ENCODE measurements at regions not wholly inside any gene's neighbourhood (a gene's known extent, or its start where the extent isn't known, plus 50 kb on each side); places are given as distances from the start of the nearest gene placed in this dataset.

DNA sequence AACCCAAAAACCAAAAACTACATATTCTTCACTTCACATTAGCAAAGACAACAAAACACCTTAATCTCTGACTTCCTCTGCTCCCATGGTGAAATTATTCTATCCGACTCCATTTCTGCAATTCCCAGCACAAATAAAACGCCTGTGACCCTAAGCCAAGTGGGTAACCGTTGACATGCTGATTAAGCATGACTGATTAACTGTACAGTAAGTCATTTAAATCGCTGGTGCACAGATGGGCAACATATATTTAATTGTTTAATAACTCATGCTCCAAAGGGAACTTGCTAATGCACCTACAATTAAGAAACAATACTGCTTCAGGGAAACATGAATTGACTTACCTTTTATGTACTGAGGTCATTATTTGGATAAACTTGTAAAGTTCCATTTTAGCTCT lies 436.7 kb downstream of the KIF2B start:
- Histone ChIP-seq H3K79me2 (ENCODE audit: insufficient read depth, low read length) (no peaks in the 10 kb centered on the region), H3K4me3 (ENCODE audit: low read length, poor library complexity, severe bottlenecking) (no peak overlapping the region), H3F3A (ENCODE audit: low read depth) (no peaks in the 10 kb centered on the region), H3K9me2 (replicated peaks; ENCODE audit: low read depth, low read length) (no peaks in the 10 kb centered on the region), H3K4me2 (ENCODE audit: low read depth, low read length, poor library complexity, severe bottlenecking) (no peak overlapping the region), H3K9me3 (ENCODE audit: insufficient read depth, low read depth, low read length) (no peaks in the 10 kb centered on the region; the same call in 1 of the 2 replicates), H3K27me3 (ENCODE audit: insufficient read depth, low read length, poor library complexity, severe bottlenecking) (no peaks in the 10 kb centered on the region), H3K4me1 (ENCODE audit: insufficient read depth, low read length, poor library complexity, severe bottlenecking) (no peaks in the 10 kb centered on the region), H3K9ac (ENCODE audit: low read depth, low read length, poor library complexity, severe bottlenecking) (no peak overlapping the region), H3K36me3 (ENCODE audit: insufficient read depth, low read length) (no peaks in the 10 kb centered on the region), H4K20me1 (ENCODE audit: insufficient read depth, low read length, poor library complexity, severe bottlenecking) (no peaks in the 10 kb centered on the region), H2AFZ (ENCODE audit: low read length) (no peak overlapping the region)
- TF ChIP-seq, protein P1, sequence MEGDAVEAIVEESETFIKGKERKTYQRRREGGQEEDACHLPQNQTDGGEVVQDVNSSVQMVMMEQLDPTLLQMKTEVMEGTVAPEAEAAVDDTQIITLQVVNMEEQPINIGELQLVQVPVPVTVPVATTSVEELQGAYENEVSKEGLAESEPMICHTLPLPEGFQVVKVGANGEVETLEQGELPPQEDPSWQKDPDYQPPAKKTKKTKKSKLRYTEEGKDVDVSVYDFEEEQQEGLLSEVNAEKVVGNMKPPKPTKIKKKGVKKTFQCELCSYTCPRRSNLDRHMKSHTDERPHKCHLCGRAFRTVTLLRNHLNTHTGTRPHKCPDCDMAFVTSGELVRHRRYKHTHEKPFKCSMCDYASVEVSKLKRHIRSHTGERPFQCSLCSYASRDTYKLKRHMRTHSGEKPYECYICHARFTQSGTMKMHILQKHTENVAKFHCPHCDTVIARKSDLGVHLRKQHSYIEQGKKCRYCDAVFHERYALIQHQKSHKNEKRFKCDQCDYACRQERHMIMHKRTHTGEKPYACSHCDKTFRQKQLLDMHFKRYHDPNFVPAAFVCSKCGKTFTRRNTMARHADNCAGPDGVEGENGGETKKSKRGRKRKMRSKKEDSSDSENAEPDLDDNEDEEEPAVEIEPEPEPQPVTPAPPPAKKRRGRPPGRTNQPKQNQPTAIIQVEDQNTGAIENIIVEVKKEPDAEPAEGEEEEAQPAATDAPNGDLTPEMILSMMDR (conservative IDR thresholded peaks at IDR 0.05; ENCODE audit: low read length), result no peak
- no peak for TF ChIP-seq EZH2phosphoT487 (IDR thresholded peaks at IDR 0.05; ENCODE audit: borderline replicate concordance)

DNA sequence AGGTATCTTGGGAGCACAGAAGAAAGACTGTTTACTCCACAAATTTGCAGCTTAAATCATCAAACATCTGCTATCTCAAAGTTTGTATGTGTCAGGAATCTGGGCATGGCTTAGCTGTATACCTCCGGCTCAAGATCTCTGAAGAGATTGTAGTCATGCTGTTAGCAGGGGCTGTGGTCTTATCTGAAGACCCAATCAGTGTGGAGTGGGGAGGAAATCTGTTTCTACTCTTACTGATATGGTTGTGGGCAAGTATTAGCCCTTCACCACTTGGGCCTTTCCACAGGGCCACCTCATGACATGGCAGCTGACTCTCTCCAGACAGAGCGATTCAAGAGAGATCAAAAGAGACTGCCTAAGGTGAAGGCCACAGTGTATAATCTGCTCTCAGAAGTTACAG lies 438.7 kb downstream of the KIF2B start:
- Histone ChIP-seq H4K20me1 (ENCODE audit: insufficient read depth, low read length, poor library complexity, severe bottlenecking) (no peaks in the 10 kb centered on the region), H3K4me2 (ENCODE audit: low read depth, low read length, poor library complexity, severe bottlenecking) (no peak overlapping the region), H3K4me1 (ENCODE audit: insufficient read depth, low read length, poor library complexity, severe bottlenecking) (no peaks in the 10 kb centered on the region), H3K79me2 (ENCODE audit: insufficient read depth, low read length) (no peaks in the 10 kb centered on the region), H3K9ac (ENCODE audit: low read depth, low read length, poor library complexity, severe bottlenecking) (no peak overlapping the region), H3K36me3 (ENCODE audit: insufficient read depth, low read length) (no peaks in the 10 kb centered on the region), H3F3A (ENCODE audit: low read depth) (no peaks in the 10 kb centered on the region), H2AFZ (ENCODE audit: low read length) (no peak overlapping the region), H3K9me3 (ENCODE audit: insufficient read depth, low read depth, low read length) (no peaks in the 10 kb centered on the region; the same call in 1 of the 2 replicates), H3K4me3 (ENCODE audit: low read length, poor library complexity, severe bottlenecking) (no peak overlapping the region), H3K9me2 (replicated peaks; ENCODE audit: low read depth, low read length) (no peaks in the 10 kb centered on the region), H3K27me3 (ENCODE audit: insufficient read depth, low read length, poor library complexity, severe bottlenecking) (no peaks in the 10 kb centered on the region)
- TF ChIP-seq EZH2phosphoT487 (IDR thresholded peaks at IDR 0.05; ENCODE audit: borderline replicate concordance), result no peak
- TF ChIP-seq, protein P1 (conservative IDR thresholded peaks at IDR 0.05; ENCODE audit: low read length), result no peak

DNA sequence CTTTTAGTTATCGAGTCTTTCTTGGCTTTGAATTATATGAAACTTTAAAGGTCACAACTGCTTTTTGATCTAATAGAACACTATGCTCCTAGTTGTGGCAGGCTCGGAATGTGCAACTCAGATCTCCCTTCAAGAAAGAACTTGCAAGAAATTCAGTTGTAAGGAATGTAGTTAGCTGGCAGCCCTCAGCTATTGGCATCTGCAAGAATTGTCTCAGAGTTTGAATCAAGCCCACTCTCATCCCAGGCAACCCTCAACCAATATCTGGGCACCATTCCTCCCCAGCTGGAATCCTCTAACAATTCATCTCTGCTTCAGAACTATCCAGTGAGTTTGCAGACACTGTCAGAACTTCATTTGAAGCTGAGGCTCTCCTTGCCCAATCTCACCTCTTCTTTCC lies 447.2 kb downstream of the KIF2B start:
- Histone ChIP-seq H3K36me3 (ENCODE audit: insufficient read depth, low read length) (no peaks in the 10 kb centered on the region), H3K27me3 (ENCODE audit: insufficient read depth, low read length, poor library complexity, severe bottlenecking) (no peaks in the 10 kb centered on the region), H3K9me3 (ENCODE audit: insufficient read depth, low read depth, low read length) (no peaks in the 10 kb centered on the region), H2AFZ (ENCODE audit: low read length) (no peak overlapping the region), H3K4me1 (ENCODE audit: insufficient read depth, low read length, poor library complexity, severe bottlenecking) (no peaks in the 10 kb centered on the region), H3F3A (ENCODE audit: low read depth) (no peaks in the 10 kb centered on the region), H3K9me2 (replicated peaks; ENCODE audit: low read depth, low read length) (no peaks in the 10 kb centered on the region), H3K9ac (ENCODE audit: low read depth, low read length, poor library complexity, severe bottlenecking) (no peak overlapping the region), H3K4me2 (ENCODE audit: low read depth, low read length, poor library complexity, severe bottlenecking) (no peak overlapping the region), H3K4me3 (ENCODE audit: low read length, poor library complexity, severe bottlenecking) (no peak overlapping the region), H3K79me2 (ENCODE audit: insufficient read depth, low read length) (no peaks in the 10 kb centered on the region), H4K20me1 (ENCODE audit: insufficient read depth, low read length, poor library complexity, severe bottlenecking) (no peaks in the 10 kb centered on the region)
- TF ChIP-seq, protein P1 (conservative IDR thresholded peaks at IDR 0.05; ENCODE audit: low read length), result no peak
- no peak for TF ChIP-seq EZH2phosphoT487 (IDR thresholded peaks at IDR 0.05; ENCODE audit: borderline replicate concordance)

Measured in Loucy (cell line).